ENCODE measurements at regions not wholly inside any gene's neighbourhood (a gene's known extent, or its start where the extent isn't known, plus 50 kb on each side); places are given as distances from the start of the nearest gene placed in this dataset.

DNA sequence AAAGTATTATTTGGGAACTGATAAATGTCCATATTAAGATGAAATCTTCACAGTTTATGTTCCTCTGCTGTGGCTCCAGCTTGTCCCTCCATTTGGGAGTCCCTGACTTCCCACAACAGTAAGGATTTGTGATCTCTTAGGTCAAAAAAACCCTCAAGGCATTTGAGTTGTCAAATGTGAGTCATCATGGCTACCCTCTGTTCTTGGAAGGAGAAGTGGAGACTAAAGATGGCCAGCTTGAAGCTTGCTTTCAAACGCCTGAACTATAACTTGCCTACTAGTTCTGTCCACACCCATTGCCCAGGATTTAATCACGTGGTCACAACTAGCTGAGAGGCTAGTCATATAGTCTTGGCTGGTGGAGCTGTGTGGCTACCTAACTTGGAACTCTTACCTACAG lies 107.8 kb downstream of the CCNG2 start:
- ATAC-seq (no peak), DNase-seq (ENCODE audit: low spot score) (no peak)
- H3K4me2 ChIP-seq = no peak overlapping the region
- no peaks in the 10 kb centered on the region for H3K27me3 Mint-ChIP-seq (ENCODE audit: insufficient read depth, low read depth, poor library complexity)
- H3K4me1 ChIP-seq (ENCODE audit: insufficient read depth) = no peaks in the 10 kb centered on the region
- no peak overlapping the region for H3K27ac ChIP-seq (ENCODE audit: low read depth)
- H3K36me3 Mint-ChIP-seq (ENCODE audit: low read depth) = 0 out of 3 replicates have a peak, but pooled peaks cover 4% of the 10 kb centered on the region
- peaks cover 22% of the 10 kb centered on the region; the same call in 1 of the 2 replicates for H3K9me2 ChIP-seq (ENCODE audit: insufficient read depth)
- no peak overlapping the region for H3K4me3 Mint-ChIP-seq
- H3K4me3 ChIP-seq = no peak overlapping the region
- no peak overlapping the region for H3K27ac Mint-ChIP-seq
- no peaks in the 10 kb centered on the region for H3K36me3 ChIP-seq (ENCODE audit: insufficient read depth)
- no peak overlapping the region for H2AFZ ChIP-seq
- H3K27me3 ChIP-seq (ENCODE audit: insufficient read depth) = no peaks in the 10 kb centered on the region
- H4K20me1 ChIP-seq (replicated peaks; ENCODE audit: insufficient read depth) = no peaks in the 10 kb centered on the region
- H3K4me1 Mint-ChIP-seq = no peaks in the 10 kb centered on the region
- H3K79me2 ChIP-seq (replicated peaks; ENCODE audit: insufficient read depth) = no peaks in the 10 kb centered on the region
- no peaks in the 10 kb centered on the region for H3F3A ChIP-seq (replicated peaks; ENCODE audit: low read depth)
- TF ChIP-seq ZNF331 (CRISPR knock-in tag; IDR thresholded peaks at IDR 0.05; ENCODE audit: low read depth) (no peak), STAT1 (IDR thresholded peaks at IDR 0.05; ENCODE audit: unreplicated experiment) (no peak), CREB1 (CRISPR knock-in tag; IDR thresholded peaks at IDR 0.05; ENCODE audit: low read depth) (no peak), ETS1 (IDR thresholded peaks at IDR 0.05) (no peak), ZNF114 (CRISPR knock-in tag; IDR thresholded peaks at IDR 0.05) (no peak), EZH2 (IDR thresholded peaks at IDR 0.05; ENCODE audit: low read depth, unreplicated experiment) (no peak), JUNB (IDR thresholded peaks at IDR 0.05; ENCODE audit: unreplicated experiment) (no peak), ZNF462 (CRISPR knock-in tag; IDR thresholded peaks at IDR 0.05) (no peak), EZH2phosphoT487 (IDR thresholded peaks at IDR 0.05; ENCODE audit: unreplicated experiment) (no peak), POLR2AphosphoS5 (IDR thresholded peaks at IDR 0.05; ENCODE audit: low read depth) (no peak)
- TF ChIP-seq, protein P1, sequence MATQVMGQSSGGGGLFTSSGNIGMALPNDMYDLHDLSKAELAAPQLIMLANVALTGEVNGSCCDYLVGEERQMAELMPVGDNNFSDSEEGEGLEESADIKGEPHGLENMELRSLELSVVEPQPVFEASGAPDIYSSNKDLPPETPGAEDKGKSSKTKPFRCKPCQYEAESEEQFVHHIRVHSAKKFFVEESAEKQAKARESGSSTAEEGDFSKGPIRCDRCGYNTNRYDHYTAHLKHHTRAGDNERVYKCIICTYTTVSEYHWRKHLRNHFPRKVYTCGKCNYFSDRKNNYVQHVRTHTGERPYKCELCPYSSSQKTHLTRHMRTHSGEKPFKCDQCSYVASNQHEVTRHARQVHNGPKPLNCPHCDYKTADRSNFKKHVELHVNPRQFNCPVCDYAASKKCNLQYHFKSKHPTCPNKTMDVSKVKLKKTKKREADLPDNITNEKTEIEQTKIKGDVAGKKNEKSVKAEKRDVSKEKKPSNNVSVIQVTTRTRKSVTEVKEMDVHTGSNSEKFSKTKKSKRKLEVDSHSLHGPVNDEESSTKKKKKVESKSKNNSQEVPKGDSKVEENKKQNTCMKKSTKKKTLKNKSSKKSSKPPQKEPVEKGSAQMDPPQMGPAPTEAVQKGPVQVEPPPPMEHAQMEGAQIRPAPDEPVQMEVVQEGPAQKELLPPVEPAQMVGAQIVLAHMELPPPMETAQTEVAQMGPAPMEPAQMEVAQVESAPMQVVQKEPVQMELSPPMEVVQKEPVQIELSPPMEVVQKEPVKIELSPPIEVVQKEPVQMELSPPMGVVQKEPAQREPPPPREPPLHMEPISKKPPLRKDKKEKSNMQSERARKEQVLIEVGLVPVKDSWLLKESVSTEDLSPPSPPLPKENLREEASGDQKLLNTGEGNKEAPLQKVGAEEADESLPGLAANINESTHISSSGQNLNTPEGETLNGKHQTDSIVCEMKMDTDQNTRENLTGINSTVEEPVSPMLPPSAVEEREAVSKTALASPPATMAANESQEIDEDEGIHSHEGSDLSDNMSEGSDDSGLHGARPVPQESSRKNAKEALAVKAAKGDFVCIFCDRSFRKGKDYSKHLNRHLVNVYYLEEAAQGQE (IDR thresholded peaks at IDR 0.05; ENCODE audit: unreplicated experiment) = no peak
- TF ChIP-seq, protein P2, sequence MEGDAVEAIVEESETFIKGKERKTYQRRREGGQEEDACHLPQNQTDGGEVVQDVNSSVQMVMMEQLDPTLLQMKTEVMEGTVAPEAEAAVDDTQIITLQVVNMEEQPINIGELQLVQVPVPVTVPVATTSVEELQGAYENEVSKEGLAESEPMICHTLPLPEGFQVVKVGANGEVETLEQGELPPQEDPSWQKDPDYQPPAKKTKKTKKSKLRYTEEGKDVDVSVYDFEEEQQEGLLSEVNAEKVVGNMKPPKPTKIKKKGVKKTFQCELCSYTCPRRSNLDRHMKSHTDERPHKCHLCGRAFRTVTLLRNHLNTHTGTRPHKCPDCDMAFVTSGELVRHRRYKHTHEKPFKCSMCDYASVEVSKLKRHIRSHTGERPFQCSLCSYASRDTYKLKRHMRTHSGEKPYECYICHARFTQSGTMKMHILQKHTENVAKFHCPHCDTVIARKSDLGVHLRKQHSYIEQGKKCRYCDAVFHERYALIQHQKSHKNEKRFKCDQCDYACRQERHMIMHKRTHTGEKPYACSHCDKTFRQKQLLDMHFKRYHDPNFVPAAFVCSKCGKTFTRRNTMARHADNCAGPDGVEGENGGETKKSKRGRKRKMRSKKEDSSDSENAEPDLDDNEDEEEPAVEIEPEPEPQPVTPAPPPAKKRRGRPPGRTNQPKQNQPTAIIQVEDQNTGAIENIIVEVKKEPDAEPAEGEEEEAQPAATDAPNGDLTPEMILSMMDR (conservative IDR thresholded peaks at IDR 0.05; ENCODE audit: low read depth in 2 of 2) = no peak
- peaks cover 7% of the 10 kb centered on the region for H3K9me3 Mint-ChIP-seq
